GM12878 (cell line): ENCODE measurements at regions not wholly inside any gene's neighbourhood (a gene's known extent, or its start where the extent isn't known, plus 50 kb on each side); places are given as distances from the start of the nearest gene placed in this dataset.

Experiments used
- CTCF ChIP-seq, 3 experiments: IDR thresholded peaks in 2 of 3; conservative IDR thresholded peaks in 1 of 3; 2 replicates each; pipeline ENCODE4 v1.5.1; 2011; ENCODE audit warnings: low read depth in 3 of 3, low read length in 3 of 3, mild to moderate bottlenecking in 3 of 3, control low read depth in 2 of 3, moderate library complexity in 2 of 3, inconsistent platforms in 1 of 3, mixed read lengths in 1 of 3; ENCODE audit not compliant: control insufficient read depth in 2 of 3, insufficient read depth in 1 of 3; ENCODE audit errors: extremely low read depth in 1 of 3
- EP300 ChIP-seq, 2 experiments: fragments of 150-350 bp in 1 of 2; IDR thresholded peaks; 2 replicates each; pipeline ENCODE4 v1.6.1; 2011 to 2012; ENCODE audit warnings: low read depth in 2 of 2, low read length in 2 of 2, borderline replicate concordance in 1 of 2, improper control_type of control experiment in 1 of 2, inconsistent platforms in 1 of 2; ENCODE audit not compliant: control insufficient read depth in 1 of 2
- RFX5 ChIP-seq: IDR thresholded peaks from 2 replicates; pipeline ENCODE4 v1.6.1; 2011; ENCODE audit warnings: low read depth, low read length, improper control_type of control experiment
- SIN3A ChIP-seq: IDR thresholded peaks from 2 replicates; pipeline ENCODE4 v1.6.1; 2012; ENCODE audit warnings: low read depth, low read length, improper control_type of control experiment

- TF ChIP-seq RFX5 (no peak), CTCF (IDR thresholded peaks at IDR 0.05 in 2 of 3, conservative IDR thresholded peaks at IDR 0.05 in 1 of 3; ENCODE audit: control insufficient read depth in 2 of 3, extremely low read depth in 1 of 3, insufficient read depth in 1 of 3, low read depth in 3 of 3, low read length in 3 of 3) (no peak), EP300 (IDR thresholded peaks at IDR 0.05; ENCODE audit: borderline replicate concordance in 1 of 2, control insufficient read depth in 1 of 2, low read depth in 2 of 2, low read length in 2 of 2) (no peak), SIN3A (no peak)
Observed at GRCh38 chr10:1966712-1967376, 229.5 kb upstream of the ADARB2 start.
